Fibroblast of lung (primary cell): ENCODE measurements at regions not wholly inside any gene's neighbourhood (a gene's known extent, or its start where the extent isn't known, plus 50 kb on each side); places are given as distances from the start of the nearest gene placed in this dataset.

Experiments
- DNase-seq, 2 donors: peaks; one replicate each; pipeline versions ENCODE4 v3.0.0 to v3.0.0-alpha.2; 2010; ENCODE audit warnings: low read depth in 2 of 2
- H2AFZ ChIP-seq: 2 replicates; pipeline ENCODE4 v1.5.1; 2012; ENCODE audit warnings: low read length, control low read depth, inconsistent platforms
- H3K27ac ChIP-seq: 2 replicates; pipeline ENCODE4 v1.5.1; 2011; ENCODE audit warnings: low read length, control low read depth; ENCODE audit not compliant: insufficient read depth
- H3K27me3 ChIP-seq: 2 replicates; pipeline ENCODE4 v1.5.1; 2011; ENCODE audit warnings: mild to moderate bottlenecking, low read length; ENCODE audit not compliant: control insufficient read depth, insufficient read depth
- H3K36me3 ChIP-seq: 2 replicates; pipeline ENCODE4 v1.5.1; 2011; ENCODE audit warnings: low read length; ENCODE audit not compliant: control insufficient read depth, insufficient read depth
- H3K4me1 ChIP-seq: 2 replicates; pipeline ENCODE4 v1.5.1; 2011; ENCODE audit warnings: low read length; ENCODE audit not compliant: control insufficient read depth, insufficient read depth; ENCODE audit errors: extremely low read depth
- H3K4me2 ChIP-seq: 2 replicates; pipeline ENCODE4 v1.5.1; 2011; ENCODE audit warnings: low read length, control low read depth; ENCODE audit not compliant: insufficient read depth; ENCODE audit errors: extremely low read depth
- H3K4me3 ChIP-seq, 4 experiments: fragments of 200-600 bp in 1 of 4; sonication (generic) in 1 of 4; replicated peaks in 1 of 4; 2 replicates each; pipeline ENCODE4 v1.5.1; 2011 to 2016; ENCODE audit warnings: low read length in 4 of 4, low read depth in 3 of 4, mild to moderate bottlenecking in 3 of 4, control low read depth in 2 of 4, inconsistent platforms in 1 of 4, mixed read lengths in 1 of 4; ENCODE audit not compliant: insufficient read depth in 1 of 4; ENCODE audit errors: control extremely low read depth in 1 of 4
- H3K79me2 ChIP-seq: 2 replicates; pipeline ENCODE4 v1.5.1; 2012; ENCODE audit warnings: mild to moderate bottlenecking, low read length, inconsistent platforms; ENCODE audit not compliant: control insufficient read depth, insufficient read depth
- H3K9ac ChIP-seq: 2 replicates; pipeline ENCODE4 v1.5.1; 2011; ENCODE audit warnings: mild to moderate bottlenecking, low read length, control low read depth; ENCODE audit not compliant: insufficient read depth
- H3K9me3 ChIP-seq: 2 replicates; pipeline ENCODE4 v1.5.1; 2012; ENCODE audit warnings: low read depth, low read length; ENCODE audit not compliant: control insufficient read depth, insufficient read depth
- H4K20me1 ChIP-seq: 2 replicates; pipeline ENCODE4 v1.5.1; 2011; ENCODE audit warnings: low read length; ENCODE audit not compliant: control insufficient read depth, insufficient read depth; ENCODE audit errors: extremely low read depth
- EZH2 ChIP-seq: IDR thresholded peaks from 2 replicates; pipeline ENCODE4 v1.5.1; 2012; ENCODE audit warnings: low read length, control low read depth, mild to moderate bottlenecking; ENCODE audit errors: missing control alignments
- TF ChIP-seq, protein P1 (sequence below), 2 donors: IDR thresholded peaks in 1 of 2; conservative IDR thresholded peaks in 1 of 2; 1 replicate in 1 of 2; 2 replicates in 1 of 2; pipeline ENCODE4 v1.5.1; 2011 to 2012; ENCODE audit warnings: low read length in 2 of 2, control low read depth in 1 of 2, inconsistent platforms in 1 of 2, low read depth in 1 of 2, mild to moderate bottlenecking in 1 of 2

- Histone ChIP-seq H3K27ac (no peak overlapping the region), H4K20me1 (no peaks in the 10 kb centered on the region)
Measured at GRCh38 chr3:5644773-5645670, 457.5 kb downstream of the EDEM1 start.

GRCh38 chr3:5645692-5646410 lies 458.3 kb downstream of the EDEM1 start:
- TF ChIP-seq, protein P1, sequence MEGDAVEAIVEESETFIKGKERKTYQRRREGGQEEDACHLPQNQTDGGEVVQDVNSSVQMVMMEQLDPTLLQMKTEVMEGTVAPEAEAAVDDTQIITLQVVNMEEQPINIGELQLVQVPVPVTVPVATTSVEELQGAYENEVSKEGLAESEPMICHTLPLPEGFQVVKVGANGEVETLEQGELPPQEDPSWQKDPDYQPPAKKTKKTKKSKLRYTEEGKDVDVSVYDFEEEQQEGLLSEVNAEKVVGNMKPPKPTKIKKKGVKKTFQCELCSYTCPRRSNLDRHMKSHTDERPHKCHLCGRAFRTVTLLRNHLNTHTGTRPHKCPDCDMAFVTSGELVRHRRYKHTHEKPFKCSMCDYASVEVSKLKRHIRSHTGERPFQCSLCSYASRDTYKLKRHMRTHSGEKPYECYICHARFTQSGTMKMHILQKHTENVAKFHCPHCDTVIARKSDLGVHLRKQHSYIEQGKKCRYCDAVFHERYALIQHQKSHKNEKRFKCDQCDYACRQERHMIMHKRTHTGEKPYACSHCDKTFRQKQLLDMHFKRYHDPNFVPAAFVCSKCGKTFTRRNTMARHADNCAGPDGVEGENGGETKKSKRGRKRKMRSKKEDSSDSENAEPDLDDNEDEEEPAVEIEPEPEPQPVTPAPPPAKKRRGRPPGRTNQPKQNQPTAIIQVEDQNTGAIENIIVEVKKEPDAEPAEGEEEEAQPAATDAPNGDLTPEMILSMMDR (conservative IDR thresholded peaks at IDR 0.05 in 1 of 2, IDR thresholded peaks at IDR 0.05 in 1 of 2; ENCODE audit: low read depth in 1 of 2, low read length in 2 of 2): no peak
- no peak for TF ChIP-seq EZH2

More at GRCh38 chr3:5644773-5645670, 457.5 kb downstream of the EDEM1 start:
- no peaks in the 10 kb centered on the region for H3K79me2 ChIP-seq
- no peak for DNase-seq
- no peak overlapping the region for H3K4me2 ChIP-seq
- H3K9me3 ChIP-seq: no peaks in the 10 kb centered on the region
- H3K4me1 ChIP-seq: no peaks in the 10 kb centered on the region
- no peak for TF ChIP-seq EZH2
- TF ChIP-seq, protein P1 (conservative IDR thresholded peaks at IDR 0.05 in 1 of 2, IDR thresholded peaks at IDR 0.05 in 1 of 2; ENCODE audit: low read depth in 1 of 2, low read length in 2 of 2): no peak
- H3K36me3 ChIP-seq: no peaks in the 10 kb centered on the region
- no peak overlapping the region for H2AFZ ChIP-seq
- no peak overlapping the region for H3K4me3 ChIP-seq
- H3K27me3 ChIP-seq: no peaks in the 10 kb centered on the region
- no peak overlapping the region for H3K9ac ChIP-seq

GRCh38 chr3:5650303-5650702 lies 462.8 kb downstream of the EDEM1 start:
- no peaks in the 10 kb centered on the region for H3K36me3 ChIP-seq
- no peak overlapping the region for H3K4me2 ChIP-seq
- no peak overlapping the region for H3K27ac ChIP-seq
- H3K4me3 ChIP-seq: no peak overlapping the region
- no peaks in the 10 kb centered on the region for H3K79me2 ChIP-seq
- H4K20me1 ChIP-seq: no peaks in the 10 kb centered on the region
- H3K27me3 ChIP-seq: no peaks in the 10 kb centered on the region
- H2AFZ ChIP-seq: no peak overlapping the region
- H3K9ac ChIP-seq: no peak overlapping the region
- H3K9me3 ChIP-seq: no peaks in the 10 kb centered on the region
- TF ChIP-seq, protein P1 (conservative IDR thresholded peaks at IDR 0.05 in 1 of 2, IDR thresholded peaks at IDR 0.05 in 1 of 2; ENCODE audit: low read depth in 1 of 2, low read length in 2 of 2): no peak
- TF ChIP-seq EZH2: no peak
- DNase-seq: no peak
- no peaks in the 10 kb centered on the region for H3K4me1 ChIP-seq

More at GRCh38 chr3:5645692-5646410, 458.3 kb downstream of the EDEM1 start:
- no peak overlapping the region for H3K27ac ChIP-seq
- no peaks in the 10 kb centered on the region for H3K79me2 ChIP-seq
- no peaks in the 10 kb centered on the region for H4K20me1 ChIP-seq
- no peak overlapping the region for H3K4me3 ChIP-seq
- H3K27me3 ChIP-seq: no peaks in the 10 kb centered on the region
- H3K36me3 ChIP-seq: no peaks in the 10 kb centered on the region
- H2AFZ ChIP-seq: no peak overlapping the region
- no peak for DNase-seq
- no peak overlapping the region for H3K9ac ChIP-seq
- no peaks in the 10 kb centered on the region for H3K9me3 ChIP-seq
- no peaks in the 10 kb centered on the region for H3K4me1 ChIP-seq
- H3K4me2 ChIP-seq: no peak overlapping the region
